ENCODE measurements at regions not wholly inside any gene's neighbourhood (a gene's known extent, or its start where the extent isn't known, plus 50 kb on each side); places are given as distances from the start of the nearest gene placed in this dataset.

- H3K4me3 ChIP-seq (ENCODE audit: insufficient read depth, low read depth, low read length), result no peak overlapping the region
- H3K36me3 ChIP-seq (ENCODE audit: insufficient read depth, low read length), result no peaks in the 10 kb centered on the region
- no peak overlapping the region for H3K4me3 Mint-ChIP-seq (ENCODE audit: unreplicated experiment)
- H3K27ac ChIP-seq (ENCODE audit: low read depth, low read length), result no peak overlapping the region
- no peak for TF ChIP-seq CTCF (IDR thresholded peaks at IDR 0.05; ENCODE audit: insufficient read depth, low read depth, low read length)
- no peak for TF ChIP-seq EZH2 (IDR thresholded peaks at IDR 0.05; ENCODE audit: insufficient read depth, low read length)
- peaks cover 49% of the 10 kb centered on the region for H3K27me3 Mint-ChIP-seq (ENCODE audit: low read depth, unreplicated experiment)
- H2AFZ ChIP-seq (ENCODE audit: low read depth, low read length), result no peak overlapping the region
- no peak for FAIRE-seq
- no peaks in the 10 kb centered on the region for H3K27me3 ChIP-seq (ENCODE audit: insufficient read depth, low read length)
- H3K9ac ChIP-seq (ENCODE audit: low read length), result no peak overlapping the region
- peaks cover 3% of the 10 kb centered on the region for H3K9me3 ChIP-seq (ENCODE audit: insufficient read depth, low read depth, low read length)
- no peaks in the 10 kb centered on the region for H3K79me2 ChIP-seq (ENCODE audit: insufficient read depth, low read length)
- no peak overlapping the region for H3K4me2 ChIP-seq (ENCODE audit: low read length)
- no peak overlapping the region for H3K27ac Mint-ChIP-seq (ENCODE audit: unreplicated experiment)
- no peaks in the 10 kb centered on the region for H3K4me1 Mint-ChIP-seq (ENCODE audit: low read depth, unreplicated experiment)
- H3K9me3 Mint-ChIP-seq (ENCODE audit: unreplicated experiment), result peaks cover 7% of the 10 kb centered on the region
- DNase-seq (ENCODE audit: low read depth), result no peak
- H4K20me1 ChIP-seq (ENCODE audit: insufficient read depth, low read length), result no peaks in the 10 kb centered on the region
- H3K4me1 ChIP-seq (ENCODE audit: insufficient read depth, low read length), result no peaks in the 10 kb centered on the region
- H3K36me3 Mint-ChIP-seq (ENCODE audit: low read depth, unreplicated experiment), result peaks cover 2% of the 10 kb centered on the region
Observed at GRCh38 chr13:111396457-111396856, 76.0 kb downstream of the TEX29 start.

- no peaks in the 10 kb centered on the region for H4K20me1 ChIP-seq (ENCODE audit: insufficient read depth, low read length)
- TF ChIP-seq EZH2 (IDR thresholded peaks at IDR 0.05; ENCODE audit: insufficient read depth, low read length) (no peak), CTCF (IDR thresholded peaks at IDR 0.05; ENCODE audit: insufficient read depth, low read depth, low read length) (no peak)
- H3K36me3 ChIP-seq (ENCODE audit: insufficient read depth, low read length), result no peaks in the 10 kb centered on the region
- no peak overlapping the region for H2AFZ ChIP-seq (ENCODE audit: low read depth, low read length)
- DNase-seq (ENCODE audit: low read depth) (no peak), FAIRE-seq (no peak)
- Mint-ChIP-seq H3K27me3 (ENCODE audit: low read depth, unreplicated experiment) (peaks cover 51% of the 10 kb centered on the region), H3K27ac (ENCODE audit: unreplicated experiment) (no peak overlapping the region), H3K36me3 (ENCODE audit: low read depth, unreplicated experiment) (peaks cover 2% of the 10 kb centered on the region), H3K4me1 (ENCODE audit: low read depth, unreplicated experiment) (no peaks in the 10 kb centered on the region), H3K4me3 (ENCODE audit: unreplicated experiment) (no peak overlapping the region), H3K9me3 (ENCODE audit: unreplicated experiment) (peaks cover 7% of the 10 kb centered on the region)
- H3K79me2 ChIP-seq (ENCODE audit: insufficient read depth, low read length), result no peaks in the 10 kb centered on the region
- H3K27ac ChIP-seq (ENCODE audit: low read depth, low read length), result no peak overlapping the region
- no peak overlapping the region for H3K4me3 ChIP-seq (ENCODE audit: insufficient read depth, low read depth, low read length)
- no peak overlapping the region for H3K4me2 ChIP-seq (ENCODE audit: low read length)
- H3K9ac ChIP-seq (ENCODE audit: low read length), result no peak overlapping the region
- H3K27me3 ChIP-seq (ENCODE audit: insufficient read depth, low read length), result no peaks in the 10 kb centered on the region
- peaks cover 3% of the 10 kb centered on the region for H3K9me3 ChIP-seq (ENCODE audit: insufficient read depth, low read depth, low read length)
- H3K4me1 ChIP-seq (ENCODE audit: insufficient read depth, low read length), result no peaks in the 10 kb centered on the region
Observed at GRCh38 chr13:111397202-111397880, 76.9 kb downstream of the TEX29 start.

- Histone ChIP-seq H3K4me3 (ENCODE audit: insufficient read depth, low read depth, low read length) (no peak overlapping the region), H3K36me3 (ENCODE audit: insufficient read depth, low read length) (no peaks in the 10 kb centered on the region), H3K9ac (ENCODE audit: low read length) (no peak overlapping the region), H3K27ac (ENCODE audit: low read depth, low read length) (no peak overlapping the region), H2AFZ (ENCODE audit: low read depth, low read length) (no peak overlapping the region), H3K79me2 (ENCODE audit: insufficient read depth, low read length) (no peaks in the 10 kb centered on the region), H4K20me1 (ENCODE audit: insufficient read depth, low read length) (no peaks in the 10 kb centered on the region), H3K27me3 (ENCODE audit: insufficient read depth, low read length) (no peaks in the 10 kb centered on the region), H3K9me3 (ENCODE audit: insufficient read depth, low read depth, low read length) (peaks cover 3% of the 10 kb centered on the region), H3K4me2 (ENCODE audit: low read length) (no peak overlapping the region), H3K4me1 (ENCODE audit: insufficient read depth, low read length) (no peaks in the 10 kb centered on the region)
- H3K27ac Mint-ChIP-seq (ENCODE audit: unreplicated experiment), result no peak overlapping the region
- DNase-seq (ENCODE audit: low read depth) (no peak), FAIRE-seq (no peak)
- H3K36me3 Mint-ChIP-seq (ENCODE audit: low read depth, unreplicated experiment), result peaks cover 2% of the 10 kb centered on the region
- H3K27me3 Mint-ChIP-seq (ENCODE audit: low read depth, unreplicated experiment), result peaks cover 47% of the 10 kb centered on the region
- TF ChIP-seq EZH2 (IDR thresholded peaks at IDR 0.05; ENCODE audit: insufficient read depth, low read length) (no peak), CTCF (IDR thresholded peaks at IDR 0.05; ENCODE audit: insufficient read depth, low read depth, low read length) (no peak)
- H3K4me3 Mint-ChIP-seq (ENCODE audit: unreplicated experiment), result no peak overlapping the region
- no peaks in the 10 kb centered on the region for H3K4me1 Mint-ChIP-seq (ENCODE audit: low read depth, unreplicated experiment)
- peaks cover 7% of the 10 kb centered on the region for H3K9me3 Mint-ChIP-seq (ENCODE audit: unreplicated experiment)
Observed at GRCh38 chr13:111398196-111398595, 77.8 kb downstream of the TEX29 start.
